ENCODE measurements at regions not wholly inside any gene's neighbourhood (a gene's known extent, or its start where the extent isn't known, plus 50 kb on each side); places are given as distances from the start of the nearest gene placed in this dataset.

GRCh38 chr19:32173836-32174235 is 171.6 kb upstream of the ZNF507 start:
- Histone ChIP-seq H3K4me1 (no peaks in the 10 kb centered on the region), H3K36me3 (no peaks in the 10 kb centered on the region), H3K9me3 (no peaks in the 10 kb centered on the region), H3K27me3 (no peaks in the 10 kb centered on the region), H3K4me3 (no peak overlapping the region), H3K27ac (no peak overlapping the region)
- ATAC-seq (no peak), DNase-seq (no peak)
- intact Hi-C loops (cut with DNase I) = no loop called here
- TF ChIP-seq CTCF (IDR thresholded peaks at IDR 0.05) = no peak

GRCh38 chr19:32174386-32175113 is 170.9 kb upstream of the ZNF507 start:
- H3K4me1 ChIP-seq = no peaks in the 10 kb centered on the region
- H3K27ac ChIP-seq = no peak overlapping the region
- no peaks in the 10 kb centered on the region for H3K9me3 ChIP-seq
- H3K4me3 ChIP-seq = no peak overlapping the region
- no peaks in the 10 kb centered on the region for H3K27me3 ChIP-seq
- no peak for TF ChIP-seq CTCF (IDR thresholded peaks at IDR 0.05)
- H3K36me3 ChIP-seq = no peaks in the 10 kb centered on the region
- intact Hi-C loops (cut with DNase I) = no loop called here
- DNase-seq (no peak), ATAC-seq (no peak)

- TF ChIP-seq CTCF (IDR thresholded peaks at IDR 0.05) = no peak
- DNase-seq (no peak), ATAC-seq (no peak)
- H3K27ac ChIP-seq = no peak overlapping the region
- no peak overlapping the region for H3K4me3 ChIP-seq
- no peaks in the 10 kb centered on the region for H3K4me1 ChIP-seq
- H3K27me3 ChIP-seq = no peaks in the 10 kb centered on the region
- intact Hi-C loops (cut with DNase I) = no loop called here
- H3K36me3 ChIP-seq = no peaks in the 10 kb centered on the region
- no peaks in the 10 kb centered on the region for H3K9me3 ChIP-seq
Observed at GRCh38 chr19:32176591-32176990, 168.8 kb upstream of the ZNF507 start.

GRCh38 chr19:32177686-32178085 is 167.7 kb upstream of the ZNF507 start:
- no peaks in the 10 kb centered on the region for H3K4me1 ChIP-seq
- ATAC-seq (no peak), DNase-seq (no peak)
- intact Hi-C loops (cut with DNase I) = no loop called here
- H3K36me3 ChIP-seq = no peaks in the 10 kb centered on the region
- peaks cover 0 to under 1% of the 10 kb centered on the region in 2 donors for H3K27me3 ChIP-seq
- H3K4me3 ChIP-seq = no peak overlapping the region
- H3K27ac ChIP-seq = no peak overlapping the region
- no peaks in the 10 kb centered on the region for H3K9me3 ChIP-seq
- TF ChIP-seq CTCF (IDR thresholded peaks at IDR 0.05) = no peak

- no peaks in the 10 kb centered on the region for H3K4me1 ChIP-seq
- no peaks in the 10 kb centered on the region for H3K9me3 ChIP-seq
- no peak overlapping the region for H3K27ac ChIP-seq
- peaks cover 0 to 7% of the 10 kb centered on the region in 2 donors for H3K27me3 ChIP-seq
- ATAC-seq (no peak), DNase-seq (no peak)
- intact Hi-C loops (cut with DNase I) = no loop called here
- no peaks in the 10 kb centered on the region for H3K36me3 ChIP-seq
- no peak overlapping the region for H3K4me3 ChIP-seq
- no peak for TF ChIP-seq CTCF (IDR thresholded peaks at IDR 0.05)
Observed at GRCh38 chr19:32178401-32178800, 167.0 kb upstream of the ZNF507 start.
